ENCODE measurements at regions not wholly inside any gene's neighbourhood (a gene's known extent, or its start where the extent isn't known, plus 50 kb on each side); places are given as distances from the start of the nearest gene placed in this dataset.

GRCh38 chr11:129323896-129324502, 51.6 kb upstream of the BARX2 start:
- peak overlapping the region; percentile 42; the same call in 1 of the 2 replicates for H3K27ac ChIP-seq (ENCODE audit: low read depth)
- no peak overlapping the region; the same call in 1 of the 2 replicates for H3K27ac Mint-ChIP-seq

GRCh38 chr11:129322941-129323340, 52.7 kb upstream of the BARX2 start:
- H3K27ac ChIP-seq (ENCODE audit: low read depth) = no peak overlapping the region
- H3K4me1 ChIP-seq (ENCODE audit: insufficient read depth) = peaks cover 21% of the 10 kb centered on the region
- H2AFZ ChIP-seq = peak overlapping the region; percentile 60; the same call in 1 of the 2 replicates
- no peak overlapping the region for H3K4me2 ChIP-seq
- H3F3A ChIP-seq (replicated peaks; ENCODE audit: low read depth) = no peaks in the 10 kb centered on the region
- H3K36me3 Mint-ChIP-seq (ENCODE audit: low read depth) = no peaks in the 10 kb centered on the region
- H3K4me3 ChIP-seq = no peak overlapping the region
- H3K79me2 ChIP-seq (replicated peaks; ENCODE audit: insufficient read depth) = no peaks in the 10 kb centered on the region
- H3K9me2 ChIP-seq (ENCODE audit: insufficient read depth) = no peaks in the 10 kb centered on the region
- H3K27me3 ChIP-seq (ENCODE audit: insufficient read depth) = no peaks in the 10 kb centered on the region
- no peaks in the 10 kb centered on the region for H4K20me1 ChIP-seq (replicated peaks; ENCODE audit: insufficient read depth)
- no peak for DNase-seq (ENCODE audit: low spot score)
- H3K9me3 Mint-ChIP-seq = no peaks in the 10 kb centered on the region
- H3K27ac Mint-ChIP-seq = no peak overlapping the region
- TF ChIP-seq ZNF114 (CRISPR knock-in tag; IDR thresholded peaks at IDR 0.05) (no peak), ZNF462 (CRISPR knock-in tag; IDR thresholded peaks at IDR 0.05) (no peak)
- no peak overlapping the region for H3K4me3 Mint-ChIP-seq
- no peaks in the 10 kb centered on the region for H3K36me3 ChIP-seq (ENCODE audit: insufficient read depth)
- H3K4me1 Mint-ChIP-seq = peaks cover 52% of the 10 kb centered on the region
- peaks cover 6% of the 10 kb centered on the region for H3K27me3 Mint-ChIP-seq (ENCODE audit: insufficient read depth, low read depth, poor library complexity)
- no peak for ATAC-seq

More at GRCh38 chr11:129323896-129324502, 51.6 kb upstream of the BARX2 start:
- ATAC-seq (peak; percentile 52), DNase-seq (ENCODE audit: low spot score) (no peak)
- H3K4me1 Mint-ChIP-seq = peaks cover 41% of the 10 kb centered on the region
- no peaks in the 10 kb centered on the region for H4K20me1 ChIP-seq (replicated peaks; ENCODE audit: insufficient read depth)
- no peak overlapping the region; the same call in 2 of the 3 replicates for H3K4me3 Mint-ChIP-seq
- H3K9me3 Mint-ChIP-seq = no peaks in the 10 kb centered on the region
- H3K27me3 Mint-ChIP-seq (ENCODE audit: insufficient read depth, low read depth, poor library complexity) = peaks cover 6% of the 10 kb centered on the region
- no peaks in the 10 kb centered on the region for H3K36me3 Mint-ChIP-seq (ENCODE audit: low read depth)
- H3F3A ChIP-seq (replicated peaks; ENCODE audit: low read depth) = no peaks in the 10 kb centered on the region
- H3K4me3 ChIP-seq = no peak overlapping the region
- no peaks in the 10 kb centered on the region for H3K36me3 ChIP-seq (ENCODE audit: insufficient read depth)
- H2AFZ ChIP-seq = peak overlapping the region; percentile 89
- no peaks in the 10 kb centered on the region for H3K9me2 ChIP-seq (ENCODE audit: insufficient read depth)
- peaks cover 17% of the 10 kb centered on the region for H3K4me1 ChIP-seq (ENCODE audit: insufficient read depth)
- H3K4me2 ChIP-seq = 0 out of 2 replicates have a peak overlapping the region, but pooled peaks have one; percentile 22
- TF ChIP-seq JUNB (IDR thresholded peaks at IDR 0.05; ENCODE audit: unreplicated experiment) (no peak), ZNF114 (CRISPR knock-in tag; IDR thresholded peaks at IDR 0.05) (no peak), POLR2AphosphoS5 (IDR thresholded peaks at IDR 0.05; ENCODE audit: low read depth) (no peak), ZNF331 (CRISPR knock-in tag; IDR thresholded peaks at IDR 0.05; ENCODE audit: low read depth) (no peak), STAT1 (IDR thresholded peaks at IDR 0.05; ENCODE audit: unreplicated experiment) (no peak)
- no peaks in the 10 kb centered on the region for H3K79me2 ChIP-seq (replicated peaks; ENCODE audit: insufficient read depth)
- no peaks in the 10 kb centered on the region for H3K27me3 ChIP-seq (ENCODE audit: insufficient read depth)

All from GM23338 (cell line).